K562 (cell line): ENCODE measurements at regions not wholly inside any gene's neighbourhood (a gene's known extent, or its start where the extent isn't known, plus 50 kb on each side); places are given as distances from the start of the nearest gene placed in this dataset.

Experiments
- ELF1 ChIP-seq: fragments of 200-800 bp; sonication (Bioruptor generic); IDR thresholded peaks from 2 replicates; pipeline ENCODE4 v1.6.1; 2016; ENCODE audit warnings: missing genetic modification characterization, missing compliant biosample characterization
- ETV5 ChIP-seq: sonication (generic); formaldehyde crosslinking; IDR thresholded peaks from 2 replicates; pipeline ENCODE4 v1.4.0; 2020; ENCODE audit warnings: low read depth, mild to moderate bottlenecking, missing genetic modification reagents
- HSF4 ChIP-seq: fragments of 250-450 bp; sonication (Bioruptor Pico); IDR thresholded peaks from 2 replicates; pipeline ENCODE4 v2.1.2; 2022; ENCODE audit warnings: mild to moderate bottlenecking, moderate library complexity, borderline replicate concordance
- ILK ChIP-seq: fragments of 450-650 bp; IDR thresholded peaks from 2 replicates; pipeline ENCODE4 v1.6.1; 2016; ENCODE audit warnings: missing genetic modification characterization, low read depth, mild to moderate bottlenecking, missing compliant biosample characterization, moderate library complexity, borderline replicate concordance
- LARP7 ChIP-seq: fragments of 450-650 bp; IDR thresholded peaks from 2 replicates; pipeline ENCODE4 v1.6.1; 2016
- NBN ChIP-seq: fragments of 450-650 bp; IDR thresholded peaks from 2 replicates; pipeline ENCODE4 v1.6.1; 2016; ENCODE audit warnings: low read depth, mild to moderate bottlenecking
- PYGO2 ChIP-seq: fragments of 450-650 bp; IDR thresholded peaks from 2 replicates; pipeline ENCODE4 v1.6.1; 2016; ENCODE audit warnings: mild to moderate bottlenecking, missing genetic modification characterization, moderate library complexity, missing compliant biosample characterization
- SMAD3 ChIP-seq: fragments of 450-650 bp; formaldehyde crosslinking; conservative IDR thresholded peaks from 2 replicates; pipeline ENCODE4 v1.4.0; 2020; ENCODE audit warnings: mild to moderate bottlenecking
- U2AF1 ChIP-seq: fragments of 200-400 bp; formaldehyde crosslinking; optimal IDR thresholded peaks from 2 replicates; pipeline ENCODE3; 2017; ENCODE audit warnings: mild to moderate bottlenecking, low read depth, low read length, moderate library complexity
- TF ChIP-seq, protein P1 (sequence below): fragments of 450-650 bp; IDR thresholded peaks from 2 replicates; pipeline ENCODE4 v1.6.1; 2016; ENCODE audit warnings: mild to moderate bottlenecking
- TF ChIP-seq, protein P2 (sequence below): fragments of 450-650 bp; conservative IDR thresholded peaks from 2 replicates; pipeline ENCODE4 v1.6.1; 2016; ENCODE audit warnings: missing genetic modification characterization, low read depth, mild to moderate bottlenecking, missing compliant biosample characterization, moderate library complexity
- TF ChIP-seq, protein P3 (sequence below): fragments of 450-650 bp; IDR thresholded peaks from 2 replicates; pipeline ENCODE4 v1.7.1; 2018; ENCODE audit warnings: mild to moderate bottlenecking, low read depth; ENCODE audit not compliant: partially characterized antibody
- TF ChIP-seq, protein P4 (sequence below): fragments of 250-450 bp; sonication (Bioruptor Pico); IDR thresholded peaks from 2 replicates; pipeline ENCODE4 v1.5.0; 2021; ENCODE audit warnings: mild to moderate bottlenecking, moderate library complexity

DNA sequence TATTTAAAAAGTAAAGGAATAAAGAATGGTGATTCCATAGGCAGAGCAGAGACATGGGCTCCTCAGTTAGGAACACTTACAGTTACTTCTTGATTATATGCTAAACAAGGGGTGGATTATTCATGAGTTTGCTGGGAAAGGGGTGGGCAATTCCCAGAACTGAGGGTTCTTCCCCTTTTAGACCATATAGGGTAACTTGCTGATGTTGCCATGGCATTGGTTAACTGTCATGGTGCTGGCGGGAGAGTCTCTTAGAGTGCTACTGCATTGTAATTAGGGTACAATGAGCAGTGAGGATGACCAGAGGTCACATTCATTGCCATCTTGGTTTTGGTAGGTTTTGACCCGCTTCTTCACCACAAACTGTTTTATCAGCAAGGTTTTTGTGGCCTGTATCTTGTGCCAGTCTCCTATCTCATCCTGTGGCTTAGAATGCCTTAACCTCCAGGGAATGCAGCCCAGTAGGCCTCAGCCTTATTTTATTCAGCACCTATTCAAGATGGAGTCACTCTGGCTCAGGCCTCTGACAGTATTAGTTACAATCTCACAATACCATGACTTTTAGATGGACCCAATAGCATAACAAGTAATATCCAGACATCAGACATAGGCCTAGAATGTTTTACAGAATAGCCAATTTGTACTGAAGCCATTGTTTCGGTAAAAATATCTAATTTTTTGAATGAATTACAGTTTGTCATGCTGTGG is 106.8 kb downstream of the ZBTB18 start (continued):
- TF ChIP-seq, protein P1, sequence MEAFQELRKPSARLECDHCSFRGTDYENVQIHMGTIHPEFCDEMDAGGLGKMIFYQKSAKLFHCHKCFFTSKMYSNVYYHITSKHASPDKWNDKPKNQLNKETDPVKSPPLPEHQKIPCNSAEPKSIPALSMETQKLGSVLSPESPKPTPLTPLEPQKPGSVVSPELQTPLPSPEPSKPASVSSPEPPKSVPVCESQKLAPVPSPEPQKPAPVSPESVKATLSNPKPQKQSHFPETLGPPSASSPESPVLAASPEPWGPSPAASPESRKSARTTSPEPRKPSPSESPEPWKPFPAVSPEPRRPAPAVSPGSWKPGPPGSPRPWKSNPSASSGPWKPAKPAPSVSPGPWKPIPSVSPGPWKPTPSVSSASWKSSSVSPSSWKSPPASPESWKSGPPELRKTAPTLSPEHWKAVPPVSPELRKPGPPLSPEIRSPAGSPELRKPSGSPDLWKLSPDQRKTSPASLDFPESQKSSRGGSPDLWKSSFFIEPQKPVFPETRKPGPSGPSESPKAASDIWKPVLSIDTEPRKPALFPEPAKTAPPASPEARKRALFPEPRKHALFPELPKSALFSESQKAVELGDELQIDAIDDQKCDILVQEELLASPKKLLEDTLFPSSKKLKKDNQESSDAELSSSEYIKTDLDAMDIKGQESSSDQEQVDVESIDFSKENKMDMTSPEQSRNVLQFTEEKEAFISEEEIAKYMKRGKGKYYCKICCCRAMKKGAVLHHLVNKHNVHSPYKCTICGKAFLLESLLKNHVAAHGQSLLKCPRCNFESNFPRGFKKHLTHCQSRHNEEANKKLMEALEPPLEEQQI, result no peak
- no peak for TF ChIP-seq ILK (tag)
- no peak for TF ChIP-seq ETV5 (CRISPR knock-in tag)
- TF ChIP-seq ELF1 (tag), result no peak
- TF ChIP-seq, protein P2, sequence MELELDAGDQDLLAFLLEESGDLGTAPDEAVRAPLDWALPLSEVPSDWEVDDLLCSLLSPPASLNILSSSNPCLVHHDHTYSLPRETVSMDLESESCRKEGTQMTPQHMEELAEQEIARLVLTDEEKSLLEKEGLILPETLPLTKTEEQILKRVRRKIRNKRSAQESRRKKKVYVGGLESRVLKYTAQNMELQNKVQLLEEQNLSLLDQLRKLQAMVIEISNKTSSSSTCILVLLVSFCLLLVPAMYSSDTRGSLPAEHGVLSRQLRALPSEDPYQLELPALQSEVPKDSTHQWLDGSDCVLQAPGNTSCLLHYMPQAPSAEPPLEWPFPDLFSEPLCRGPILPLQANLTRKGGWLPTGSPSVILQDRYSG, result 0 out of 2 replicates have a peak, but pooled peaks have one; percentile 61
- peak; percentile 38; the same call in 1 of the 2 replicates for TF ChIP-seq PYGO2 (tag)
- TF ChIP-seq SMAD3 (CRISPR knock-in tag), result no peak
- no peak for TF ChIP-seq HSF4
- TF ChIP-seq, protein P3, sequence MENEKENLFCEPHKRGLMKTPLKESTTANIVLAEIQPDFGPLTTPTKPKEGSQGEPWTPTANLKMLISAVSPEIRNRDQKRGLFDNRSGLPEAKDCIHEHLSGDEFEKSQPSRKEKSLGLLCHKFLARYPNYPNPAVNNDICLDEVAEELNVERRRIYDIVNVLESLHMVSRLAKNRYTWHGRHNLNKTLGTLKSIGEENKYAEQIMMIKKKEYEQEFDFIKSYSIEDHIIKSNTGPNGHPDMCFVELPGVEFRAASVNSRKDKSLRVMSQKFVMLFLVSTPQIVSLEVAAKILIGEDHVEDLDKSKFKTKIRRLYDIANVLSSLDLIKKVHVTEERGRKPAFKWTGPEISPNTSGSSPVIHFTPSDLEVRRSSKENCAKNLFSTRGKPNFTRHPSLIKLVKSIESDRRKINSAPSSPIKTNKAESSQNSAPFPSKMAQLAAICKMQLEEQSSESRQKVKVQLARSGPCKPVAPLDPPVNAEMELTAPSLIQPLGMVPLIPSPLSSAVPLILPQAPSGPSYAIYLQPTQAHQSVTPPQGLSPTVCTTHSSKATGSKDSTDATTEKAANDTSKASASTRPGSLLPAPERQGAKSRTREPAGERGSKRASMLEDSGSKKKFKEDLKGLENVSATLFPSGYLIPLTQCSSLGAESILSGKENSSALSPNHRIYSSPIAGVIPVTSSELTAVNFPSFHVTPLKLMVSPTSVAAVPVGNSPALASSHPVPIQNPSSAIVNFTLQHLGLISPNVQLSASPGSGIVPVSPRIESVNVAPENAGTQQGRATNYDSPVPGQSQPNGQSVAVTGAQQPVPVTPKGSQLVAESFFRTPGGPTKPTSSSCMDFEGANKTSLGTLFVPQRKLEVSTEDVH, result no peak
- no peak for TF ChIP-seq NBN
- no peak for TF ChIP-seq LARP7
- no peak for TF ChIP-seq U2AF1
- TF ChIP-seq, protein P4, sequence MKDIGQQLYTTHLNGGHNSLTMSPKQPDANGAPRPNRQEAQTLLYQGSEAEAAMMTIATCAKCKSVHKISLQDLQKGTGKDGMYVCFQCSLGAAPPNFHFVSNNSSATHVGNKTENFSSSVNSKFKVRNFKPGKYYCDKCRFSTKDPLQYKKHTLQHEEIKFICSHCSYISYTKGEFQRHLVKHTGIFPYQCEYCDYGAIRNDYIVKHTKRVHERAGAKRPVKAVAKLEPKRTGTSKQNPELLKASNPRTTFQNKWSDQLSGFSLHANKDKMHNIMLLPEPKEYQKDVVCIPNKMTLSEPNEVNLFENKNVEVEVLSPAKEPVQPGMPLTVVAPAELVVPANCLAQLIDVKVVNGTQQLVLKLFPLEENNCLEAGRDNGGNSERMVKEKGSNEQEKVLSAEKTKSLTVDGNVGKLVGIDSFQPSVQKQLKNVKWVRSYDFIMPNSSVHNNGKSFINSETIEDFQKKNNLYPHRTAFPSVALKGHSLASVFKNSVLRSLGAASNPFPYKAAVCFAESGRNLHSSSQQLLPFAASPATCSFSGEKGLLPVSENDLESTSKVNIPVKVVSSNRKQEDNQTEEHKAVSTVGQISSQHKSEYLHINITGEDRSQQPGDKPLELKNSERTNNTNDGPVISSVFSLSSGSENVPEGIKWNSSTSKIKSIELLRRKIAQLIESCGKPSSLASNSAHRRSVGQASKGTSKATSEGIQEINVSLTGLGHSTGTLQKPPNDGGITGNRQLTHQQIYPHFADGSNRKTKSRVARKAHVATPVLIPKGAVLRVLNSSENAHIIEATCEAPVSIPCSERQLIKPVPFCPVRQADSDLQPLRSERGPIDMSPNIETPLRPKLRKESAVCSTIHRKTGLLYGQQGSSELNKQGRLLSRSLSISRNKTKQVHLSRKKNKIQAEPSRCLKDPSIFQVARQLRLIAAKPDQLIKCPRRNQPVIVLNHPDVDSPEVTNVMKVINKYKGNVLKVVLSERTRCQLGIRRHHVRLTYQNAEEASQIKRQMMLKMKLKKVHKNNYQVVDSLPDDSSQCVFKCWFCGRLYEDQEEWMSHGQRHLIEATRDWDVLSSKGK, result no peak
